PC-9 (cell line): ENCODE measurements at regions not wholly inside any gene's neighbourhood (a gene's known extent, or its start where the extent isn't known, plus 50 kb on each side); places are given as distances from the start of the nearest gene placed in this dataset.

ENCODE experiments used
- CTCF ChIP-seq: fragments of 200-600 bp; sonication (generic); conservative IDR thresholded peaks from 2 replicates; pipeline ENCODE4 v1.6.1; 2017; ENCODE audit warnings: mixed run types, antibody characterized with exemption, mild to moderate bottlenecking, moderate library complexity
- EZH2 ChIP-seq: fragments of 200-600 bp; sonication (generic); IDR thresholded peaks from 2 replicates; pipeline ENCODE4 v1.8.0; 2017; ENCODE audit warnings: antibody characterized with exemption, low read depth

GRCh38 chr15:95804484-95804883 lies 526.0 kb upstream of the NR2F2 start:
- TF ChIP-seq EZH2 (no peak), CTCF (no peak)
